Tibial nerve (tissue), 4 donors: ENCODE measurements at regions not wholly inside any gene's neighbourhood (a gene's known extent, or its start where the extent isn't known, plus 50 kb on each side); places are given as distances from the start of the nearest gene placed in this dataset.

Experiments used
- DNase-seq, 2 donors: peaks; one replicate each; pipeline ENCODE4 v3.0.0-alpha.2; 2019; ENCODE audit warnings: low spot score in 2 of 2
- H3K27ac ChIP-seq, 4 donors: fragments of 200-600 bp; sonication (generic) in 3 of 4; one replicate each; pipeline ENCODE4 v1.5.1; 2017 to 2019; ENCODE audit warnings: mild to moderate bottlenecking in 1 of 4
- H3K27me3 ChIP-seq, 2 donors: fragments of 200-600 bp; sonication (generic) in 1 of 2; one replicate each; pipeline versions ENCODE4 v1.5.1 to v1.6.0; 2017 to 2019
- H3K36me3 ChIP-seq, 3 donors: fragments of 200-600 bp; sonication (generic); one replicate each; pipeline ENCODE4 v1.5.1; 2018 to 2019
- H3K4me1 ChIP-seq, 4 donors: fragments of 200-600 bp; sonication (generic) in 3 of 4; one replicate each; pipeline ENCODE4 v1.5.1; 2017 to 2019
- H3K4me3 ChIP-seq, 4 donors: fragments of 200-600 bp; sonication (generic) in 3 of 4; one replicate each; pipeline ENCODE4 v1.5.1; 2017 to 2019; ENCODE audit warnings: mild to moderate bottlenecking in 1 of 4, moderate library complexity in 1 of 4
- H3K9me3 ChIP-seq, 4 donors: fragments of 200-600 bp; sonication (generic) in 3 of 4; one replicate each; pipeline ENCODE4 v1.5.1; 2017 to 2019
- EP300 ChIP-seq, 2 donors: sonication (generic); formaldehyde crosslinking; IDR thresholded peaks; one replicate each; pipeline ENCODE4 v1.6.1; 2017; ENCODE audit warnings: antibody characterized with exemption in 2 of 2, mild to moderate bottlenecking in 1 of 2
- POLR2A ChIP-seq, 2 donors: fragments of 450-650 bp; IDR thresholded peaks; one replicate each; pipeline ENCODE4 v1.6.1; 2017; ENCODE audit warnings: antibody characterized with exemption in 2 of 2, mild to moderate bottlenecking in 2 of 2, moderate library complexity in 2 of 2
- WGBS, 2 donors: methylation state at CpG; one replicate each; pipeline ENCODE4 v1.1.5; 2018; 5-methylcytosine and 5-hydroxymethylcytosine counted together
- TF ChIP-seq, protein P1 (sequence below), 5 experiments: fragments of 200-600 bp in 3 of 5; fragments of 450-650 bp in 2 of 5; sonication (generic) in 3 of 5; IDR thresholded peaks; one replicate each; pipeline ENCODE4 v1.5.1; 2016 to 2019; ENCODE audit warnings: antibody characterized with exemption in 5 of 5, mild to moderate bottlenecking in 3 of 5, moderate library complexity in 2 of 5

DNA sequence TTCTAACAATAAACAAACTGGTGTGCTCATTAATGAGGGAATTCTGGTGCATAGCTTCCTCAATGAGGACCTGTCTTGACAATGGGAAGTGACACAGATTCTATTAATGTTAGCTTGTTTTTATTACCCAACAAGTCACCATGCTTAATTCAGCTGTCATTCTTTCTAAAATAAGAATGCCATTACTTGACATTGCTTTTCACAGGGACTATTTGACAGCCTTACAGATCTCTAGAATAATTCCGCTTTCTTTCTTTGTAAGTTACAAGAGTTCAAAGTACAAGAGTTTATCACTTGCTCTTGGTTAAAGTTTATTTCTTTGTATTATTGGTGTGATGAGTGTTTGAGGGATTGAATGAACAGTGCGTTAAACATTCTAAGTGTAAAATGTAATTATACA, 127.0 kb upstream of the COL5A2 start:
- Histone ChIP-seq H3K27ac (no peak overlapping the region), H3K9me3 (no peaks in the 10 kb centered on the region), H3K4me1 (no peaks in the 10 kb centered on the region), H3K36me3 (no peaks in the 10 kb centered on the region), H3K4me3 (no peak overlapping the region), H3K27me3 (no peaks in the 10 kb centered on the region)
- 96% methylated on average over 2 of the region's 2 CpGs for WGBS, 2 donors
- DNase-seq: no peak
- TF ChIP-seq, protein P1, sequence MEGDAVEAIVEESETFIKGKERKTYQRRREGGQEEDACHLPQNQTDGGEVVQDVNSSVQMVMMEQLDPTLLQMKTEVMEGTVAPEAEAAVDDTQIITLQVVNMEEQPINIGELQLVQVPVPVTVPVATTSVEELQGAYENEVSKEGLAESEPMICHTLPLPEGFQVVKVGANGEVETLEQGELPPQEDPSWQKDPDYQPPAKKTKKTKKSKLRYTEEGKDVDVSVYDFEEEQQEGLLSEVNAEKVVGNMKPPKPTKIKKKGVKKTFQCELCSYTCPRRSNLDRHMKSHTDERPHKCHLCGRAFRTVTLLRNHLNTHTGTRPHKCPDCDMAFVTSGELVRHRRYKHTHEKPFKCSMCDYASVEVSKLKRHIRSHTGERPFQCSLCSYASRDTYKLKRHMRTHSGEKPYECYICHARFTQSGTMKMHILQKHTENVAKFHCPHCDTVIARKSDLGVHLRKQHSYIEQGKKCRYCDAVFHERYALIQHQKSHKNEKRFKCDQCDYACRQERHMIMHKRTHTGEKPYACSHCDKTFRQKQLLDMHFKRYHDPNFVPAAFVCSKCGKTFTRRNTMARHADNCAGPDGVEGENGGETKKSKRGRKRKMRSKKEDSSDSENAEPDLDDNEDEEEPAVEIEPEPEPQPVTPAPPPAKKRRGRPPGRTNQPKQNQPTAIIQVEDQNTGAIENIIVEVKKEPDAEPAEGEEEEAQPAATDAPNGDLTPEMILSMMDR (IDR thresholded peaks at IDR 0.05): no peak
- no peak for TF ChIP-seq POLR2A (IDR thresholded peaks at IDR 0.05)
- TF ChIP-seq EP300 (IDR thresholded peaks at IDR 0.05): no peak

DNA sequence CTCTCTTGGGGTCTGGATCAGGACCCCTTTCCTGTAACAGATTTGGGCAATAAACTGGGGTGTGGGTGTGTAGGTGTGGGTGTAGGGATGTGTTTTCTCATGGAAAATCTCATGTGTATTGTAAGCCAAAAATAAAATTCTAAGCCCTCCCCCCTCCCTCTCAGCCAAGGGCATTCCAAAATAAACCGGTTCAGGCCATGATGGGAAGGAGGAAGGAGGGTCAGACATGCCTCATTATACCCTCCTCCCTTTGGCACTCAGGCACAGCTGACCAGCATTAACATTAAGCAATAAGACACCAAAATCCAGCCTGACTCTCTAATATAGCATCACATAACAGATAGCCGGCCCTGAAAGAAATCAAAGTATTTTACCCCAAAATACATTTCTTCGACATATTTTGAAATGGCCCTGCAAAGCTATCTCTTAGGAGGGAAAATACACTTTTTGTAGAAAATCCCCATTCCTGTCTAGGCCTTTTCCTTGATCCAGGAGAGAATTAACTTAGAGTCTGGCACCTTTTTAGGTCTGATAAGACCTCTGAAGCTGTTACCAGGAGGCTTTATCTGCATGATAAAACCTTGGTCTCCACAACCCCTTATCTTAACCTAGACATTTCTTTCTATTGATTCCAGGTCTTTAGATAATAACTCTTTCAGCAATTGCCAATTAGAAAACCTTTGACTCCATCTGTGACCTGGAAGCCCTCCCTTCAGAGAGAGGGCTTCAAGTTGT, 128.7 kb upstream of the COL5A2 start:
- Histone ChIP-seq H3K4me1 (no peaks in the 10 kb centered on the region), H3K9me3 (no peaks in the 10 kb centered on the region), H3K27ac (no peak overlapping the region), H3K36me3 (peaks cover 0 to 6% (median 0%) of the 10 kb centered on the region in 3 donors), H3K27me3 (no peaks in the 10 kb centered on the region), H3K4me3 (no peak overlapping the region)
- WGBS, 2 donors: 75 to 76% methylated on average over 3 of the region's 3 CpGs
- no peak for DNase-seq
- no peak for TF ChIP-seq POLR2A (IDR thresholded peaks at IDR 0.05)
- TF ChIP-seq, protein P1 (IDR thresholded peaks at IDR 0.05): no peak
- no peak for TF ChIP-seq EP300 (IDR thresholded peaks at IDR 0.05)

DNA sequence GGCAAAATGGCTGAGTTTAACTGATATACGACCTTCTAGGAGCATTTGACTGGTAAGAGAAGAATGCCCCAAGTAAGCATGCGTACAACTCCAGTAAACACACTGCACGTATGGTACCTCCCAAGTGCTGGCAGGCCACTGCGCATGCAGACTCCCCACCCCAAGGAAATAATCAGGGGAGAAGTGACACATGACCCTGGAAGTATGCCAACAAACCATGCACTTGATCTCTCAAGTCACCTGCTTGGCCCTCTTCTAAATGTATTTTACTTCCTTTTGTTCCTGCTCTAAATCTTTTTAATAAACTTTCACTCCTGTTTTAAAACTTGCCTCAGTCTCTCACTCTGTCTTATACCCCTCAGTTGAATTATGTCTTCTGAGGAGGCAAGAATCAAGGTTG, 129.8 kb upstream of the COL5A2 start:
- no peak overlapping the region for H3K4me3 ChIP-seq
- no peaks in the 10 kb centered on the region for H3K9me3 ChIP-seq
- no peak overlapping the region for H3K27ac ChIP-seq
- no peak for DNase-seq
- H3K27me3 ChIP-seq: no peaks in the 10 kb centered on the region
- peaks cover 0 to 6% (median 0%) of the 10 kb centered on the region in 3 donors for H3K36me3 ChIP-seq
- 83 to 94% methylated on average over 4 of the region's 4 CpGs for WGBS, 2 donors
- no peak for TF ChIP-seq POLR2A (IDR thresholded peaks at IDR 0.05)
- TF ChIP-seq, protein P1 (IDR thresholded peaks at IDR 0.05): no peak
- no peak for TF ChIP-seq EP300 (IDR thresholded peaks at IDR 0.05)
- H3K4me1 ChIP-seq: no peaks in the 10 kb centered on the region

DNA sequence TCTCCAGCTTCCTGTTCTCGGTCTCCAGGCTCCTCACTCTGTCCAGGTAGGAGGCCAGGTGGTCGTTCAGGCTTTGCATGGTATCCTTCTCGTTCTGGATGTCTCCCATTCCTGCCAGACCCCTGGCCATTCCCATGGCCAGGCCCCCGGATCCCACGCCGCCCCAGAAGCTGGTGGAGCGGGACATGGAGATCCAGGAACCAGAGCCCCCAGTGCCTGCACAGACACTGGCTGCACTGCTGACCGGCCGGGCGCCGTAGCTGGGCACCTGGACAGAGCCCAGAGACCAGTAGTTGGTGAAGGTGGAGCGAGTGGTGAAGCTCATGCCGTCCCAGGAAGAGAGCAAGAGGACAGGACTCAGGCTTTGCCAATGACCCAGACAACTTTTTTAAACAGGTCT, 129.1 kb upstream of the WDR75 start:
- Histone ChIP-seq H3K4me3 (no peak overlapping the region), H3K27ac (no peak overlapping the region), H3K9me3 (no peaks in the 10 kb centered on the region), H3K36me3 (peaks cover 0 to 6% (median 0%) of the 10 kb centered on the region in 3 donors), H3K27me3 (no peaks in the 10 kb centered on the region), H3K4me1 (no peaks in the 10 kb centered on the region)
- no peak for TF ChIP-seq EP300 (IDR thresholded peaks at IDR 0.05)
- TF ChIP-seq, protein P1 (IDR thresholded peaks at IDR 0.05): no peak
- TF ChIP-seq POLR2A (IDR thresholded peaks at IDR 0.05): no peak
- DNase-seq: no peak
- 95% methylated on average over 13 of the region's 13 CpGs for WGBS, 2 donors

DNA sequence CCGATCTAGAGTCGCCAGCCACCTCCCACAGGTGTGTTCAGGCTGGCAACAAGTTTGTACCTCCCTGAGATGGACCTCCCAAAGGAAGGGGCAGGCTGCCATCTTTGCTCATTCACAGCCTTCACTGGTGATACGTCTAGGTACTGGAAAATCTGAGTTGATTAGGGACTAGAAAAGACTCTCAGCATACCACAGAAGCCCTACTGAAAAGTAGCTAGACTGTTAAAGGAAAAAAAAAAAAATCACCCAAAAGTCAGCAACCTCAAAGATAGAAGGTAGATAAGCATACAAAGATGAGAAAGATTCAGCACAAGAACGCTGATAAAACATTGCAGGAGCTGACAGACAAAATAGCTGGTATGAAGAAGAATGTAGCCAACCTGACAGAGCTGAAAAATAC, 128.6 kb upstream of the WDR75 start:
- no peaks in the 10 kb centered on the region for H3K9me3 ChIP-seq
- H3K27me3 ChIP-seq: no peaks in the 10 kb centered on the region
- TF ChIP-seq EP300 (IDR thresholded peaks at IDR 0.05): no peak
- TF ChIP-seq POLR2A (IDR thresholded peaks at IDR 0.05): no peak
- TF ChIP-seq, protein P1 (IDR thresholded peaks at IDR 0.05): no peak
- H3K36me3 ChIP-seq: peaks cover 0 to 6% (median 0%) of the 10 kb centered on the region in 3 donors
- H3K27ac ChIP-seq: no peak overlapping the region
- no peak for DNase-seq
- no peaks in the 10 kb centered on the region for H3K4me1 ChIP-seq
- WGBS, 2 donors: 92 to 95% methylated on average over 4 of the region's 4 CpGs
- no peak overlapping the region for H3K4me3 ChIP-seq
